SK-N-SH treated with all-trans-retinoic acid at 6 μM for 48 hours (cell line): ENCODE measurements at regions not wholly inside any gene's neighbourhood (a gene's known extent, or its start where the extent isn't known, plus 50 kb on each side); places are given as distances from the start of the nearest gene placed in this dataset.

Source experiments
- CSDC2 ChIP-seq: fragments of 250-450 bp; sonication (Bioruptor Pico); IDR thresholded peaks from 2 replicates; pipeline ENCODE4 v1.5.0; 2020; ENCODE audit warnings: mild to moderate bottlenecking, moderate library complexity
- ESRRG ChIP-seq: fragments of 250-450 bp; sonication (Bioruptor Pico); IDR thresholded peaks from 2 replicates; pipeline ENCODE4 v1.6.1; 2021; ENCODE audit warnings: mild to moderate bottlenecking
- PPARA ChIP-seq: fragments of 250-450 bp; sonication (Bioruptor Pico); IDR thresholded peaks from 2 replicates; pipeline ENCODE4 v1.5.0; 2020; ENCODE audit warnings: mild to moderate bottlenecking, borderline replicate concordance
- RARB ChIP-seq: fragments of 250-450 bp; sonication (Bioruptor Pico); IDR thresholded peaks from 2 replicates; pipeline ENCODE4 v1.8.0; 2021; ENCODE audit warnings: mild to moderate bottlenecking, moderate library complexity
- ZFP3 ChIP-seq: fragments of 250-450 bp; sonication (Bioruptor Pico); IDR thresholded peaks from 2 replicates; pipeline ENCODE4 v1.5.0; 2020; ENCODE audit warnings: mild to moderate bottlenecking, moderate library complexity
- ZFP30 ChIP-seq: fragments of 450-650 bp; formaldehyde crosslinking; IDR thresholded peaks from 2 replicates; pipeline ENCODE4 v1.5.0; 2022; ENCODE audit warnings: mild to moderate bottlenecking, moderate library complexity
- ZNF8 ChIP-seq: fragments of 450-650 bp; formaldehyde crosslinking; IDR thresholded peaks from 2 replicates; pipeline ENCODE4 v1.5.0; 2020; ENCODE audit warnings: mild to moderate bottlenecking, moderate library complexity
- TF ChIP-seq, protein P1 (sequence below): fragments of 250-450 bp; sonication (Bioruptor Pico); IDR thresholded peaks from 2 replicates; pipeline ENCODE4 v1.8.0; 2020; ENCODE audit warnings: mild to moderate bottlenecking, moderate library complexity, borderline replicate concordance

DNA sequence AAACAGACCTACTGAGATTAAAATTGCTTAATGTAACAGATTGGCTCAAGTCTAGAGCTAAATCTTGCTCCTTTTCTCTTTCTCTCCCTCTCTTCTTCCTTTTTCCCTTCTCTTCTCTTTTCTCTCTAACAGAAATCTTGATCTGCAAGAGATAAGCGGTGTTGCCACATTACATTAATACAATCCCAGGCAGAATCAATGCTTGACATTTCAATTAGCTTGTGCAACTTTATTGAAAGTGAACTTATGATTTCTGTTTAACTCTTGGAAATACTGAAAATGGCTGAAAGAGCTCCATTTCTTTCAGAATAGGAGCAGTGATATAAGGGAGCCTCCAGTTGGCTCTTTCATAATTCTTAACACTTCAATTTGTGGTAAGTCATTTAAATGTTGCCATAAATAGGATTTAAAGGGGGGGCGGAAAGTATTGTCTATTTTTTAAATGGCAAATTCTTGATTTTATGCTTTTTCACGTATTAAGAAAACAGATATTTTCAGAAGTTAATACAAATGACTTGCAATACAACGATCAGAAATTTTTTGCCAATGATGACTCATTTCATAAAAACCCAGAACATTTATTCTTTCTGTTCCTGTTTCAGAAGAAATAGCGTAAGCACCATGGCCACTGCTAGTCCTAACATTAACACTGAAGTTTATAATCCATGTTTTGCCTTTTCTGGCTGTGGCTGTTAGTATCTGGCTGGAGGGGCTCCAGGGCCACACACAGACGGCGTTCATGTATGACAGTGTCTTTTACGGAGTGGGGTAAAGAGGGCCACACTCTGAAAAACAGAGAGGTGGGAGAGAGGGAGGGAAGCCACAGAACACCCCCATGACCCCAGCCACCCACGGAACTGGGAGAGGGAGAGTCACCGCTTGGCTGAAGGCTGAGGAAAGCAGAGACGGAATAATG lies 115.7 kb upstream of the FAT1 start:
- TF ChIP-seq, protein P1, sequence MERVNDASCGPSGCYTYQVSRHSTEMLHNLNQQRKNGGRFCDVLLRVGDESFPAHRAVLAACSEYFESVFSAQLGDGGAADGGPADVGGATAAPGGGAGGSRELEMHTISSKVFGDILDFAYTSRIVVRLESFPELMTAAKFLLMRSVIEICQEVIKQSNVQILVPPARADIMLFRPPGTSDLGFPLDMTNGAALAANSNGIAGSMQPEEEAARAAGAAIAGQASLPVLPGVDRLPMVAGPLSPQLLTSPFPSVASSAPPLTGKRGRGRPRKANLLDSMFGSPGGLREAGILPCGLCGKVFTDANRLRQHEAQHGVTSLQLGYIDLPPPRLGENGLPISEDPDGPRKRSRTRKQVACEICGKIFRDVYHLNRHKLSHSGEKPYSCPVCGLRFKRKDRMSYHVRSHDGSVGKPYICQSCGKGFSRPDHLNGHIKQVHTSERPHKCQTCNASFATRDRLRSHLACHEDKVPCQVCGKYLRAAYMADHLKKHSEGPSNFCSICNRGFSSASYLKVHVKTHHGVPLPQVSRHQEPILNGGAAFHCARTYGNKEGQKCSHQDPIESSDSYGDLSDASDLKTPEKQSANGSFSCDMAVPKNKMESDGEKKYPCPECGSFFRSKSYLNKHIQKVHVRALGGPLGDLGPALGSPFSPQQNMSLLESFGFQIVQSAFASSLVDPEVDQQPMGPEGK: no peak
- TF ChIP-seq ESRRG (no peak), ZFP30 (CRISPR knock-in tag) (no peak), PPARA (CRISPR knock-in tag) (no peak), CSDC2 (CRISPR knock-in tag) (no peak), ZFP3 (CRISPR knock-in tag) (no peak), ZNF8 (CRISPR knock-in tag) (no peak), RARB (CRISPR knock-in tag) (no peak)
